Activated naive CD8-positive, alpha-beta T cell (primary cell): ENCODE measurements at regions not wholly inside any gene's neighbourhood (a gene's known extent, or its start where the extent isn't known, plus 50 kb on each side); places are given as distances from the start of the nearest gene placed in this dataset.
A peak's percentile ranks its signal among the peaks of the same experiment; 100 is the strongest.

Source experiments
- H3K27ac Mint-ChIP-seq: one replicate; pipeline ENCODE4 v1.8.0; 2021; ENCODE audit warnings: mixed read lengths
- H3K27me3 Mint-ChIP-seq: one replicate; pipeline ENCODE4 v1.8.0; 2021; ENCODE audit warnings: mixed read lengths
- H3K36me3 Mint-ChIP-seq: one replicate; pipeline ENCODE4 v1.8.0; 2021; ENCODE audit warnings: mixed read lengths
- H3K4me1 Mint-ChIP-seq: one replicate; pipeline ENCODE4 v1.8.0; 2021; ENCODE audit warnings: low read depth, mixed read lengths
- H3K4me3 Mint-ChIP-seq: one replicate; pipeline ENCODE4 v1.8.0; 2021; ENCODE audit warnings: mild to moderate bottlenecking, mixed read lengths
- H3K9me3 Mint-ChIP-seq: one replicate; pipeline ENCODE4 v1.8.0; 2021; ENCODE audit warnings: low read depth, mixed read lengths

- no peaks in the 10 kb centered on the region for H3K9me3 Mint-ChIP-seq
- H3K36me3 Mint-ChIP-seq, result peaks cover 2% of the 10 kb centered on the region
- peak overlapping the region; percentile 86 for H3K4me3 Mint-ChIP-seq
- peaks cover 22% of the 10 kb centered on the region for H3K4me1 Mint-ChIP-seq
- peaks cover 3% of the 10 kb centered on the region for H3K27me3 Mint-ChIP-seq
- no peak overlapping the region for H3K27ac Mint-ChIP-seq
These were observed 421.7 kb downstream of the VRK1 start for GRCh38 chr14:97218691-97219430.

GRCh38 chr14:97219431-97220017 lies 422.3 kb downstream of the VRK1 start:
- Mint-ChIP-seq H3K27ac (peak overlapping the region; percentile 75), H3K9me3 (no peaks in the 10 kb centered on the region), H3K27me3 (peaks cover 3% of the 10 kb centered on the region), H3K36me3 (peaks cover 2% of the 10 kb centered on the region), H3K4me3 (peak overlapping the region; percentile 86), H3K4me1 (peaks cover 22% of the 10 kb centered on the region)

GRCh38 chr14:97221572-97222285 lies 424.5 kb downstream of the VRK1 start:
- Mint-ChIP-seq H3K36me3 (peaks cover 2% of the 10 kb centered on the region), H3K9me3 (no peaks in the 10 kb centered on the region), H3K27me3 (peaks cover 5% of the 10 kb centered on the region), H3K4me3 (no peak overlapping the region), H3K27ac (no peak overlapping the region), H3K4me1 (peaks cover 21% of the 10 kb centered on the region)

GRCh38 chr14:97224016-97224415 lies 426.8 kb downstream of the VRK1 start:
- Mint-ChIP-seq H3K27me3 (peaks cover 8% of the 10 kb centered on the region), H3K4me3 (no peak overlapping the region), H3K36me3 (peaks cover 2% of the 10 kb centered on the region), H3K9me3 (no peaks in the 10 kb centered on the region), H3K4me1 (peaks cover 10% of the 10 kb centered on the region), H3K27ac (no peak overlapping the region)

- no peaks in the 10 kb centered on the region for H3K36me3 Mint-ChIP-seq
- no peaks in the 10 kb centered on the region for H3K4me1 Mint-ChIP-seq
- peaks cover 5% of the 10 kb centered on the region for H3K27me3 Mint-ChIP-seq
- no peak overlapping the region for H3K27ac Mint-ChIP-seq
- no peak overlapping the region for H3K4me3 Mint-ChIP-seq
- no peaks in the 10 kb centered on the region for H3K9me3 Mint-ChIP-seq
These were observed 432.9 kb downstream of the VRK1 start for GRCh38 chr14:97230051-97230450.

GRCh38 chr14:97233319-97233985 lies 436.3 kb downstream of the VRK1 start:
- Mint-ChIP-seq H3K27ac (no peak overlapping the region), H3K27me3 (peaks cover 2% of the 10 kb centered on the region), H3K4me3 (no peak overlapping the region), H3K4me1 (no peaks in the 10 kb centered on the region), H3K36me3 (no peaks in the 10 kb centered on the region), H3K9me3 (no peaks in the 10 kb centered on the region)

GRCh38 chr14:97246648-97247047 lies 449.5 kb downstream of the VRK1 start:
- H3K4me3 Mint-ChIP-seq, result no peak overlapping the region
- peaks cover 4% of the 10 kb centered on the region for H3K27me3 Mint-ChIP-seq
- no peak overlapping the region for H3K27ac Mint-ChIP-seq
- no peaks in the 10 kb centered on the region for H3K36me3 Mint-ChIP-seq
- peaks cover 11% of the 10 kb centered on the region for H3K4me1 Mint-ChIP-seq
- no peaks in the 10 kb centered on the region for H3K9me3 Mint-ChIP-seq

GRCh38 chr14:97248973-97249372 lies 451.8 kb downstream of the VRK1 start:
- Mint-ChIP-seq H3K27ac (no peak overlapping the region), H3K36me3 (no peaks in the 10 kb centered on the region), H3K4me3 (no peak overlapping the region), H3K4me1 (peaks cover 22% of the 10 kb centered on the region), H3K9me3 (no peaks in the 10 kb centered on the region), H3K27me3 (peaks cover 4% of the 10 kb centered on the region)

- Mint-ChIP-seq H3K4me1 (peaks cover 26% of the 10 kb centered on the region), H3K27me3 (peaks cover 3% of the 10 kb centered on the region), H3K4me3 (no peak overlapping the region), H3K9me3 (no peaks in the 10 kb centered on the region), H3K36me3 (no peaks in the 10 kb centered on the region), H3K27ac (no peak overlapping the region)
These were observed 453.7 kb downstream of the VRK1 start for GRCh38 chr14:97250931-97251330.

- Mint-ChIP-seq H3K4me3 (no peak overlapping the region), H3K27me3 (peaks cover 3% of the 10 kb centered on the region), H3K36me3 (no peaks in the 10 kb centered on the region), H3K27ac (no peak overlapping the region), H3K4me1 (peaks cover 26% of the 10 kb centered on the region), H3K9me3 (no peaks in the 10 kb centered on the region)
These were observed 454.4 kb downstream of the VRK1 start for GRCh38 chr14:97251491-97252155.

- no peaks in the 10 kb centered on the region for H3K9me3 Mint-ChIP-seq
- H3K27ac Mint-ChIP-seq, result no peak overlapping the region
- no peak overlapping the region for H3K4me3 Mint-ChIP-seq
- peaks cover 26% of the 10 kb centered on the region for H3K4me1 Mint-ChIP-seq
- H3K36me3 Mint-ChIP-seq, result no peaks in the 10 kb centered on the region
- H3K27me3 Mint-ChIP-seq, result peaks cover 3% of the 10 kb centered on the region
These were observed 456.6 kb downstream of the VRK1 start for GRCh38 chr14:97253756-97254155.

- H3K4me1 Mint-ChIP-seq, result peaks cover 6% of the 10 kb centered on the region
- no peaks in the 10 kb centered on the region for H3K27me3 Mint-ChIP-seq
- H3K9me3 Mint-ChIP-seq, result no peaks in the 10 kb centered on the region
These were observed 465.2 kb downstream of the VRK1 start for GRCh38 chr14:97262336-97262735.

GRCh38 chr14:97264516-97265230 lies 467.5 kb downstream of the VRK1 start:
- Mint-ChIP-seq H3K9me3 (no peaks in the 10 kb centered on the region), H3K36me3 (no peaks in the 10 kb centered on the region), H3K4me3 (no peak overlapping the region), H3K4me1 (peaks cover 14% of the 10 kb centered on the region), H3K27me3 (no peaks in the 10 kb centered on the region), H3K27ac (no peak overlapping the region)

More at GRCh38 chr14:97262336-97262735, 465.2 kb downstream of the VRK1 start:
- no peak overlapping the region for H3K27ac Mint-ChIP-seq
- H3K4me3 Mint-ChIP-seq, result no peak overlapping the region
- H3K36me3 Mint-ChIP-seq, result no peaks in the 10 kb centered on the region

- Mint-ChIP-seq H3K27me3 (peaks cover under 1% of the 10 kb centered on the region), H3K4me1 (peaks cover 14% of the 10 kb centered on the region), H3K4me3 (no peak overlapping the region), H3K27ac (no peak overlapping the region), H3K36me3 (no peaks in the 10 kb centered on the region), H3K9me3 (no peaks in the 10 kb centered on the region)
These were observed 469.5 kb downstream of the VRK1 start for GRCh38 chr14:97266653-97267052.
